RWPE1 (cell line): ENCODE measurements at regions not wholly inside any gene's neighbourhood (a gene's known extent, or its start where the extent isn't known, plus 50 kb on each side); places are given as distances from the start of the nearest gene placed in this dataset.
"Not testable (repeated sequence)": the region's sequence is repeated elsewhere in the genome, so short reads cannot be mapped to it uniquely, and the experiment has no call there.

Experiments
- CTCF ChIA-PET: fragments of 350-600 bp; sonication (Branson Sonifier 250); formaldehyde crosslinking; extraction: SDS; loops from one replicate; lab custom pipeline; 2021; lab: Yijun Ruan, JAX
- POLR2A ChIA-PET: fragments of 400-600 bp; formaldehyde crosslinking; extraction: SDS; loops from one replicate; lab custom pipeline; 2020; ENCODE audit warnings: antibody characterized with exemption; ENCODE audit not compliant: low non-redundant PET; lab: Yijun Ruan, JAX
- DNase-seq: peaks from one replicate; pipeline ENCODE4 v3.0.0; 2012; ENCODE audit warnings: low spot score
- H3K27ac ChIP-seq: fragments of 450-650 bp; 2 replicates; pipeline ENCODE4 v1.5.1; 2017
- CTCF ChIP-seq: fragments of 450-650 bp; conservative IDR thresholded peaks from 2 replicates; pipeline ENCODE4 v1.5.1; 2017; ENCODE audit warnings: low read depth, mild to moderate bottlenecking

GRCh38 chr6:103826209-103826608, 1033.5 kb downstream of the HACE1 start:
- DNase-seq: no peak
- H3K27ac ChIP-seq: no peak overlapping the region
- CTCF ChIA-PET: no interaction called here
- no peak for TF ChIP-seq CTCF
- POLR2A ChIA-PET: no interaction called here

GRCh38 chr6:103820148-103820547, 1039.6 kb downstream of the HACE1 start:
- CTCF ChIA-PET: no interaction called here
- TF ChIP-seq CTCF: no peak
- no peak for DNase-seq
- H3K27ac ChIP-seq: no peak overlapping the region
- POLR2A ChIA-PET: no interaction called here

GRCh38 chr6:103819509-103819908, 1040.2 kb downstream of the HACE1 start:
- CTCF ChIA-PET: no interaction called here
- no peak for TF ChIP-seq CTCF
- no peak overlapping the region for H3K27ac ChIP-seq
- POLR2A ChIA-PET: no interaction called here
- no peak for DNase-seq

- ChIA-PET CTCF (no interaction called here), POLR2A (no interaction called here)
- no peak for TF ChIP-seq CTCF
- H3K27ac ChIP-seq: no peak overlapping the region
- no peak for DNase-seq
Observed at GRCh38 chr6:103812970-103813369, 1046.7 kb downstream of the HACE1 start.

- POLR2A ChIA-PET, DNase-seq, H3K27ac ChIP-seq: not testable (repeated sequence)
- CTCF ChIA-PET: interaction anchor here (0.7 kb wide), 1 partner anchor 667 kb away, joined by 3 read pairs; no protein-coding TSS in a partner anchor
Observed at GRCh38 chr6:103801901-103802479, 1057.7 kb downstream of the HACE1 start.

GRCh38 chr6:103799971-103800670, 1059.6 kb downstream of the HACE1 start:
- no peak for DNase-seq

More at GRCh38 chr6:103799971-103800670, 1059.6 kb downstream of the HACE1 start:
- ChIA-PET CTCF (no interaction called here), POLR2A (no interaction called here)
- no peak for TF ChIP-seq CTCF
- no peak overlapping the region for H3K27ac ChIP-seq
